ENCODE measurements at regions not wholly inside any gene's neighbourhood (a gene's known extent, or its start where the extent isn't known, plus 50 kb on each side); places are given as distances from the start of the nearest gene placed in this dataset.

- DNase-seq (ENCODE audit: low spot score) = no peak
- in situ Hi-C loops (cut with HindIII; ENCODE audit: low sequenced_read_pairs) = no loop called here
Observed at GRCh38 chr2:236867441-236868260, 218.0 kb upstream of the COPS8 start.

GRCh38 chr2:236870370-236870769 lies 215.3 kb upstream of the COPS8 start:
- DNase-seq (ENCODE audit: low spot score) = no peak
- in situ Hi-C loops (cut with HindIII; ENCODE audit: low sequenced_read_pairs) = no loop called here

GRCh38 chr2:236871500-236872001 lies 214.1 kb upstream of the COPS8 start:
- DNase-seq (ENCODE audit: low spot score) = no peak

GRCh38 chr2:236872015-236872414 lies 213.7 kb upstream of the COPS8 start:
- in situ Hi-C loops (cut with HindIII; ENCODE audit: low sequenced_read_pairs) = no loop called here

More at GRCh38 chr2:236871500-236872001, 214.1 kb upstream of the COPS8 start:
- in situ Hi-C loops (cut with HindIII; ENCODE audit: low sequenced_read_pairs) = no loop called here

GRCh38 chr2:236872981-236873380 lies 212.7 kb upstream of the COPS8 start:
- in situ Hi-C loops (cut with HindIII; ENCODE audit: low sequenced_read_pairs) = no loop called here
- DNase-seq (ENCODE audit: low spot score) = no peak

More at GRCh38 chr2:236872015-236872414, 213.7 kb upstream of the COPS8 start:
- DNase-seq (ENCODE audit: low spot score) = no peak

- in situ Hi-C loops (cut with HindIII; ENCODE audit: low sequenced_read_pairs) = no loop called here
- no peak for DNase-seq (ENCODE audit: low spot score)
Observed at GRCh38 chr2:236873636-236874035, 212.1 kb upstream of the COPS8 start.

- in situ Hi-C loops (cut with HindIII; ENCODE audit: low sequenced_read_pairs) = no loop called here
- DNase-seq (ENCODE audit: low spot score) = no peak
Observed at GRCh38 chr2:236874866-236875481, 210.7 kb upstream of the COPS8 start.

GRCh38 chr2:236875906-236876505 lies 209.7 kb upstream of the COPS8 start:
- in situ Hi-C loops (cut with HindIII; ENCODE audit: low sequenced_read_pairs) = no loop called here
- DNase-seq (ENCODE audit: low spot score) = no peak

GRCh38 chr2:236876642-236877041 lies 209.0 kb upstream of the COPS8 start:
- no peak for DNase-seq (ENCODE audit: low spot score)
- in situ Hi-C loops (cut with HindIII; ENCODE audit: low sequenced_read_pairs) = no loop called here

GRCh38 chr2:236877972-236878371 lies 207.7 kb upstream of the COPS8 start:
- no peak for DNase-seq (ENCODE audit: low spot score)
- in situ Hi-C loops (cut with HindIII; ENCODE audit: low sequenced_read_pairs) = no loop called here

GRCh38 chr2:236879416-236879963 lies 206.2 kb upstream of the COPS8 start:
- in situ Hi-C loops (cut with HindIII; ENCODE audit: low sequenced_read_pairs) = no loop called here
- DNase-seq (ENCODE audit: low spot score) = no peak

GRCh38 chr2:236882074-236882473 lies 203.6 kb upstream of the COPS8 start:
- no peak for DNase-seq (ENCODE audit: low spot score)
- in situ Hi-C loops (cut with HindIII; ENCODE audit: low sequenced_read_pairs) = no loop called here

- in situ Hi-C loops (cut with HindIII; ENCODE audit: low sequenced_read_pairs) = no loop called here
- DNase-seq (ENCODE audit: low spot score) = no peak
Observed at GRCh38 chr2:236882930-236883329, 202.8 kb upstream of the COPS8 start.

GRCh38 chr2:236883819-236884218 lies 201.9 kb upstream of the COPS8 start:
- in situ Hi-C loops (cut with HindIII; ENCODE audit: low sequenced_read_pairs) = no loop called here
- no peak for DNase-seq (ENCODE audit: low spot score)

- no peak for DNase-seq (ENCODE audit: low spot score)
- in situ Hi-C loops (cut with HindIII; ENCODE audit: low sequenced_read_pairs) = no loop called here
Observed at GRCh38 chr2:236884569-236885175, 201.0 kb upstream of the COPS8 start.

- no peak for DNase-seq (ENCODE audit: low spot score)
- in situ Hi-C loops (cut with HindIII; ENCODE audit: low sequenced_read_pairs) = no loop called here
Observed at GRCh38 chr2:236886456-236886855, 199.2 kb upstream of the COPS8 start.

GRCh38 chr2:236887531-236887930 lies 198.2 kb upstream of the COPS8 start:
- no peak for DNase-seq (ENCODE audit: low spot score)
- in situ Hi-C loops (cut with HindIII; ENCODE audit: low sequenced_read_pairs) = no loop called here

- DNase-seq (ENCODE audit: low spot score) = no peak
- in situ Hi-C loops (cut with HindIII; ENCODE audit: low sequenced_read_pairs) = no loop called here
Observed at GRCh38 chr2:236887953-236888793, 197.5 kb upstream of the COPS8 start.

Data from G401 (cell line).